DOHH2 (cell line): ENCODE measurements at regions not wholly inside any gene's neighbourhood (a gene's known extent, or its start where the extent isn't known, plus 50 kb on each side); places are given as distances from the start of the nearest gene placed in this dataset.

Experiments
- EZH2phosphoT487 ChIP-seq: fragments of 200-600 bp; sonication (generic); IDR thresholded peaks from 2 replicates; pipeline ENCODE4 v1.6.1; 2017; ENCODE audit warnings: borderline replicate concordance, mild to moderate bottlenecking, antibody characterized with exemption, low read length, moderate library complexity, mixed read lengths
- TF ChIP-seq, protein P1 (sequence below): fragments of 200-600 bp; sonication (generic); IDR thresholded peaks from one replicate; pipeline ENCODE4 v1.5.1; 2014; ENCODE audit warnings: antibody characterized with exemption, mild to moderate bottlenecking, low read depth, low read length; ENCODE audit not compliant: poor library complexity, severe bottlenecking

DNA sequence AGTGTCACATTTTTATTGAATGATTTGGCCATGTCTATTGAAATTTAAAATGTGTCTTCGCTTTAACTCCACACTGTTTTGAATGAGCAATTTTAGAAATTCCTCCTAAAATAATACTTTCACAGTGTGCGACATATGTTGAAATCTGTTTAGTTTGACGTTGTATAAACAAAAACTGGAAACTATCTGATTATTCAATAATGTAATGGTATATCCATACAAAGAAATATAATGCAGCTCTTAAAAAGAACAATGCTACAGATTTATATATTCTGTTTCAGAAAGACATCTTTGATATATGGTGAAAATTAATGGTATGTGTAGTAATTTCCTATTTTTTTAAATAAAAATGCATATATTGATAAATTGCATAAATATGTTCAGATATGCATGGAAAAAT is 268.7 kb upstream of the SORL1-AS1 start:
- TF ChIP-seq, protein P1, sequence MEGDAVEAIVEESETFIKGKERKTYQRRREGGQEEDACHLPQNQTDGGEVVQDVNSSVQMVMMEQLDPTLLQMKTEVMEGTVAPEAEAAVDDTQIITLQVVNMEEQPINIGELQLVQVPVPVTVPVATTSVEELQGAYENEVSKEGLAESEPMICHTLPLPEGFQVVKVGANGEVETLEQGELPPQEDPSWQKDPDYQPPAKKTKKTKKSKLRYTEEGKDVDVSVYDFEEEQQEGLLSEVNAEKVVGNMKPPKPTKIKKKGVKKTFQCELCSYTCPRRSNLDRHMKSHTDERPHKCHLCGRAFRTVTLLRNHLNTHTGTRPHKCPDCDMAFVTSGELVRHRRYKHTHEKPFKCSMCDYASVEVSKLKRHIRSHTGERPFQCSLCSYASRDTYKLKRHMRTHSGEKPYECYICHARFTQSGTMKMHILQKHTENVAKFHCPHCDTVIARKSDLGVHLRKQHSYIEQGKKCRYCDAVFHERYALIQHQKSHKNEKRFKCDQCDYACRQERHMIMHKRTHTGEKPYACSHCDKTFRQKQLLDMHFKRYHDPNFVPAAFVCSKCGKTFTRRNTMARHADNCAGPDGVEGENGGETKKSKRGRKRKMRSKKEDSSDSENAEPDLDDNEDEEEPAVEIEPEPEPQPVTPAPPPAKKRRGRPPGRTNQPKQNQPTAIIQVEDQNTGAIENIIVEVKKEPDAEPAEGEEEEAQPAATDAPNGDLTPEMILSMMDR, result no peak
- no peak for TF ChIP-seq EZH2phosphoT487
